GM23338 (cell line): ENCODE measurements at regions not wholly inside any gene's neighbourhood (a gene's known extent, or its start where the extent isn't known, plus 50 kb on each side); places are given as distances from the start of the nearest gene placed in this dataset.

Experiments
- EZH2 ChIP-seq: fragments of 200-600 bp; sonication (generic); IDR thresholded peaks from one replicate; pipeline ENCODE4 v1.8.0; 2017; ENCODE audit warnings: antibody characterized with exemption, mild to moderate bottlenecking, low read depth; ENCODE audit not compliant: unreplicated experiment
- EZH2phosphoT487 ChIP-seq: fragments of 200-600 bp; sonication (generic); IDR thresholded peaks from one replicate; pipeline ENCODE4 v1.8.1; 2018; ENCODE audit warnings: antibody characterized with exemption; ENCODE audit not compliant: unreplicated experiment
- JUNB ChIP-seq: IDR thresholded peaks from one replicate; pipeline ENCODE4 v1.6.1; 2016; ENCODE audit warnings: antibody characterized with exemption; ENCODE audit not compliant: unreplicated experiment
- POLR2AphosphoS5 ChIP-seq: IDR thresholded peaks from 2 replicates; pipeline ENCODE4 v1.6.1; 2016; ENCODE audit warnings: antibody characterized with exemption, low read depth
- STAT1 ChIP-seq: IDR thresholded peaks from one replicate; pipeline ENCODE4 v1.6.1; 2016; ENCODE audit warnings: antibody characterized with exemption; ENCODE audit not compliant: unreplicated experiment
- ZNF114 ChIP-seq: fragments of 250-450 bp; sonication (Bioruptor Pico); IDR thresholded peaks from 2 replicates; pipeline ENCODE4 v1.5.0; 2020; ENCODE audit warnings: mild to moderate bottlenecking, moderate library complexity
- ZNF331 ChIP-seq: fragments of 250-450 bp; sonication (Bioruptor Pico); IDR thresholded peaks from 2 replicates; pipeline ENCODE4 v1.5.0; 2020; ENCODE audit warnings: low read depth, mild to moderate bottlenecking, moderate library complexity
- TF ChIP-seq, protein P1 (sequence below), 2 experiments: fragments of 200-600 bp in 1 of 2; sonication (generic) in 1 of 2; conservative IDR thresholded peaks; 2 replicates each; pipeline versions ENCODE4 v1.5.1 to v1.6.1; 2016 to 2017; ENCODE audit warnings: antibody characterized with exemption in 2 of 2, low read depth in 2 of 2, mild to moderate bottlenecking in 2 of 2, moderate library complexity in 1 of 2

DNA sequence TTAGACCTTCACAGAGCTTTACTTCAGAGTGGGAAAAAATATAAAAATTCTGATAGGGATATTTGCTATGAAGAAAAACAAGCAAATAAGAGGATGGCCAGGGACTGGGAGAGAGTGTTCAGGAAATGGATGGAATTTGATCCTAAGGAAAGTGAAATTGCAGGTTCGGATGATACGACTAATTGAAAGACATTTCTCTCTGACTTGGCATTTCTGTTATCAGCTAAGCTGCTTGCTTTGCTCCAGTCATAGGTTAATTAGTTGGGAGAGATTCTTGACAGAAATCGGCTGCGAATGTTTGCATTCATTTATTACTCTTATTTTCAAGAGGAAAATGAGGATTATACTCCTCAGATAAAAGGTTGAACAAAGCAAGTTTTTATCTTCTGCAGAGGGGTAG, 808.7 kb upstream of the NECTIN3 start:
- no peak for TF ChIP-seq EZH2
- TF ChIP-seq POLR2AphosphoS5: no peak
- TF ChIP-seq, protein P1, sequence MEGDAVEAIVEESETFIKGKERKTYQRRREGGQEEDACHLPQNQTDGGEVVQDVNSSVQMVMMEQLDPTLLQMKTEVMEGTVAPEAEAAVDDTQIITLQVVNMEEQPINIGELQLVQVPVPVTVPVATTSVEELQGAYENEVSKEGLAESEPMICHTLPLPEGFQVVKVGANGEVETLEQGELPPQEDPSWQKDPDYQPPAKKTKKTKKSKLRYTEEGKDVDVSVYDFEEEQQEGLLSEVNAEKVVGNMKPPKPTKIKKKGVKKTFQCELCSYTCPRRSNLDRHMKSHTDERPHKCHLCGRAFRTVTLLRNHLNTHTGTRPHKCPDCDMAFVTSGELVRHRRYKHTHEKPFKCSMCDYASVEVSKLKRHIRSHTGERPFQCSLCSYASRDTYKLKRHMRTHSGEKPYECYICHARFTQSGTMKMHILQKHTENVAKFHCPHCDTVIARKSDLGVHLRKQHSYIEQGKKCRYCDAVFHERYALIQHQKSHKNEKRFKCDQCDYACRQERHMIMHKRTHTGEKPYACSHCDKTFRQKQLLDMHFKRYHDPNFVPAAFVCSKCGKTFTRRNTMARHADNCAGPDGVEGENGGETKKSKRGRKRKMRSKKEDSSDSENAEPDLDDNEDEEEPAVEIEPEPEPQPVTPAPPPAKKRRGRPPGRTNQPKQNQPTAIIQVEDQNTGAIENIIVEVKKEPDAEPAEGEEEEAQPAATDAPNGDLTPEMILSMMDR (conservative IDR thresholded peaks at IDR 0.05; ENCODE audit: low read depth in 2 of 2): no peak
- TF ChIP-seq EZH2phosphoT487: no peak
- no peak for TF ChIP-seq ZNF114
- no peak for TF ChIP-seq STAT1
- no peak for TF ChIP-seq ZNF331 (CRISPR knock-in tag)
- no peak for TF ChIP-seq JUNB
